SU-DHL-6 (cell line): ENCODE measurements at regions not wholly inside any gene's neighbourhood (a gene's known extent, or its start where the extent isn't known, plus 50 kb on each side); places are given as distances from the start of the nearest gene placed in this dataset.

Experiments used
- CTCF ChIP-seq: fragments of 200-600 bp; sonication (generic); IDR thresholded peaks from one replicate; pipeline ENCODE4 v1.5.1; 2017; ENCODE audit warnings: antibody characterized with exemption, mild to moderate bottlenecking, low read length, moderate library complexity; ENCODE audit not compliant: insufficient read depth, poor library complexity, severe bottlenecking
- EZH2phosphoT487 ChIP-seq: fragments of 200-600 bp; sonication (generic), shearing (Covaris generic); conservative IDR thresholded peaks from 2 replicates; pipeline ENCODE4 v1.6.1; 2018; ENCODE audit warnings: mild to moderate bottlenecking, antibody characterized with exemption, low read length, moderate library complexity, mixed read lengths

- TF ChIP-seq CTCF (no peak), EZH2phosphoT487 (no peak)
Measured at GRCh38 chr7:116148626-116149025, 61.7 kb upstream of the TES start.
